GM23248 (cell line): ENCODE measurements at regions not wholly inside any gene's neighbourhood (a gene's known extent, or its start where the extent isn't known, plus 50 kb on each side); places are given as distances from the start of the nearest gene placed in this dataset.

Source experiments
- EZH2 ChIP-seq: fragments of 200-600 bp; sonication (generic); IDR thresholded peaks from 2 replicates; pipeline ENCODE4 v1.6.1; 2018; ENCODE audit warnings: antibody characterized with exemption, mild to moderate bottlenecking; ENCODE audit not compliant: insufficient read depth, poor library complexity, severe bottlenecking
- EZH2phosphoT487 ChIP-seq: fragments of 200-600 bp; sonication (generic); IDR thresholded peaks from 2 replicates; pipeline ENCODE4 v1.6.1; 2018; ENCODE audit warnings: antibody characterized with exemption, moderate library complexity, mild to moderate bottlenecking, low read depth; ENCODE audit not compliant: insufficient read depth

DNA sequence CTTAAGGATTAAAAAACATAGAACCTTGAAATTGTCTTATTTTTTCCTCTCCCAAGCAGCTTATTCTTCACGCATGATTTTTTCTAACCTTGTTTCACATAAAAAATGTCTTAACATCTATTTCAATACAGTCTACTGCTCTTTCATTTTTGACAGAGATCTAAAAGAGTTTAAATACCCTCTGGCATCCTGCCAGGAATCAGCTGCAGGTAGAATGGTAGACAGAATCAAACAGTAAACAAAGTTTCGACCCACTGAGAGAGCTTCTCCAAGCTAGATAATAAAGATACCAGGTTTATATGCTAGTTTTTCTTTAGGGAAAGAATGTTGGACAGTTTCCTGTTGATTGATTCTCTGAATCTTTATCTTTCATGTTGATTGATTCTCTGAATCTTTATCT lies 555.8 kb upstream of the CDH9 start:
- no peak for TF ChIP-seq EZH2phosphoT487
- TF ChIP-seq EZH2, result no peak
